GM12891 (cell line): ENCODE measurements at regions not wholly inside any gene's neighbourhood (a gene's known extent, or its start where the extent isn't known, plus 50 kb on each side); places are given as distances from the start of the nearest gene placed in this dataset.
"Not testable (repeated sequence)": the region's sequence is repeated elsewhere in the genome, so short reads cannot be mapped to it uniquely, and the experiment has no call there.

Source experiments
- DNase-seq: peaks from one replicate; pipeline ENCODE4 v3.0.0; 2011; ENCODE audit warnings: low spot score; ENCODE audit not compliant: insufficient read length
- FAIRE-seq: peaks from 2 replicates; lab custom pipeline; 2011; peaks lifted over from hg19 to GRCh38; lab: Jason Lieb, UNC
- PAX5 ChIP-seq: IDR thresholded peaks from 2 replicates; pipeline ENCODE4 v1.6.1; 2011; ENCODE audit warnings: low read length, moderate library complexity, mild to moderate bottlenecking; ENCODE audit not compliant: insufficient read depth, severe bottlenecking
- POLR2A ChIP-seq: IDR thresholded peaks from 2 replicates; pipeline ENCODE4 v1.6.1; 2011; ENCODE audit warnings: low read depth, low read length, control low read depth
- POLR2AphosphoS5 ChIP-seq: IDR thresholded peaks from 2 replicates; pipeline ENCODE4 v1.6.1; 2011; ENCODE audit warnings: low read depth, low read length, control low read depth
- POU2F2 ChIP-seq: IDR thresholded peaks from 2 replicates; pipeline ENCODE4 v1.6.1; 2011; ENCODE audit warnings: low read depth, mild to moderate bottlenecking, control low read depth, low read length, moderate library complexity
- SPI1 ChIP-seq: IDR thresholded peaks from 2 replicates; pipeline ENCODE4 v1.6.1; 2011; ENCODE audit warnings: low read depth, low read length, control low read depth
- TAF1 ChIP-seq: IDR thresholded peaks from 2 replicates; pipeline ENCODE4 v1.6.1; 2011; ENCODE audit warnings: low read depth, low read length, control low read depth

DNA sequence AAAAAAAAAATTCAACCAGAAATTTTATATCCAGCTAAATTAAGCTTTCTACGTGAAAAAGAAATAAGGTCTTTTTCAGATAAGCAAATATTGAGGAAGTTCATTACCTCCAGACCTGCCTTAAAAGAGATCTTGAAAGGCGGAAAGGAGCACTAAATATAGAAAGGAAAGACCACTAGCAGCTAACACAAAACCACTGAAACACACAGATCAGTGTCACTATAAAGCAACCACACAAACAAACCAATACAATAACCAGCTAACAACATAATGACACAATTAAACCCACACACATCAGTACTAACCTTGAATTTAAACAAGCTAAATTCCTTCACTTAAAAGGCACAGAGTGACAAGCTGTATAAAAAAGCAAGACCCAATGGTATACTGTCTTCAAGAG lies 958.3 kb downstream of the TSN start:
- DNase-seq (no peak), FAIRE-seq (no peak)
- no peak for TF ChIP-seq TAF1
- TF ChIP-seq SPI1 = no peak

GRCh38 chr2:122720822-122721221 lies 965.4 kb downstream of the TSN start:
- not testable (repeated sequence) for DNase-seq, FAIRE-seq

DNA sequence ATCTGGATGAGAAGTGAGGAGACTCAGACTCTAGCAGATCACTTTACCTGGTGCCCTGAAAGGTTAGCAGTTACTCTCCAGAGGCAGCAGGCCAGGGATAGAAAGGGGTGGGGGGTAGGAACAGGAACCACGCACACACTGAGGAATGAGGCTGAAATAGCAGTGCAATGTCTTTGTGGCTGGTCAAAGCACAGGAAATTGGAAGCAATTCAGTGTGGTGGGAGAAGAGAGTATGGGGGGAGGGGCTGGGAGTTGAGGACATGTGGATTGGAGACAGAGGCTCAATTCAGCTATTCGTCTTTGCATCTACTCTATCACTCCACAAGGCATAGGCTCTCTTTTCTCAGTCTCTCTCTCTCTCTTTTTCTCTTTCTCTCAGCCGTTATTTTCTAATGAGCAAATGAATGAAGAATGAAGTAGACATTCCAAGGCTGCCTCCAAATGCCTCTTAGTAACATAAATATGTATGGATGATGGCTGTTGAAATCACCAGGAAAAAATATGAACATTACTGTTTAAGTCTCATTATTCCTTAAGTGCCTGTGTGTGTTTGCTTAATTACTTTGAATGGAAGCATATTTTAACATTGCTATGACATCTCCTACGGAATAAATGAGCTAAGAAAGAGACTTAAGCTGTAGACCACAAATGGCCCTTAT lies 979.4 kb downstream of the TSN start:
- no peak for FAIRE-seq
- TF ChIP-seq POU2F2 (no peak), TAF1 (no peak), POLR2AphosphoS5 (no peak), PAX5 (no peak), POLR2A (no peak), SPI1 (no peak)
- no peak for DNase-seq

- TF ChIP-seq POLR2A (no peak), TAF1 (no peak), SPI1 (no peak), POU2F2 (no peak), POLR2AphosphoS5 (no peak), PAX5 (no peak)
- no peak for DNase-seq
- no peak for FAIRE-seq
Measured at GRCh38 chr2:122736279-122736678, 980.8 kb downstream of the TSN start.

DNA sequence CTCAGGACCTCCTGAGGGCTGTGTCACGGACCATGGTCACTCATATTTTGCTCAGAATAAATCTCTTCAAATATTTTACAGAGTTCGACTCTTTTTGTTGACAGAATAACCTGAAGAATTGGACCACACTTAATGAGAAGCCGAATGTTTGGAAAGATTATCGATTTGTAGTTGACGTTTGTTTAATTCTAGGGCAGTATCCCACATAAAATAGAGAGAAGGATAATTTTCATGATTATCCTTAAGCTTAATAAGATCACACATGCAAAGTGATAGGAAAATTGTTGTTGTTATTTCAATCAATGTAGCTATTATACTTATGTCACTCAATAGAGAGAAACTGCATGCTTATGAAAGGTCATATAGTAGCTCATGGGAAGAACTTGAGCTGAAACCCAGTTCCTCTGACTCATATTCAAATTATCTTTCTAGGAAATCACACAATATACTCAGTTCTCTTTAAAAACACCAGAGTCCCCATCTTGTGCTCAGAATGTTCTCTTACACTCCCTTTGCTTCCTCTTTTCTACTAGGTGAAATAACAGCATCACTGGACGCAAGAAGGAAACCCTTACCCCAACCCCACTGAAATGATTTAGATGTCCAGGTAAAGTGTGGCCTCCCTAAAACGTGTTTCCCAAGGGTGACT lies 982.1 kb downstream of the TSN start:
- no peak for DNase-seq
- FAIRE-seq = no peak
- no peak for TF ChIP-seq TAF1
- peak; percentile 50 for TF ChIP-seq SPI1

DNA sequence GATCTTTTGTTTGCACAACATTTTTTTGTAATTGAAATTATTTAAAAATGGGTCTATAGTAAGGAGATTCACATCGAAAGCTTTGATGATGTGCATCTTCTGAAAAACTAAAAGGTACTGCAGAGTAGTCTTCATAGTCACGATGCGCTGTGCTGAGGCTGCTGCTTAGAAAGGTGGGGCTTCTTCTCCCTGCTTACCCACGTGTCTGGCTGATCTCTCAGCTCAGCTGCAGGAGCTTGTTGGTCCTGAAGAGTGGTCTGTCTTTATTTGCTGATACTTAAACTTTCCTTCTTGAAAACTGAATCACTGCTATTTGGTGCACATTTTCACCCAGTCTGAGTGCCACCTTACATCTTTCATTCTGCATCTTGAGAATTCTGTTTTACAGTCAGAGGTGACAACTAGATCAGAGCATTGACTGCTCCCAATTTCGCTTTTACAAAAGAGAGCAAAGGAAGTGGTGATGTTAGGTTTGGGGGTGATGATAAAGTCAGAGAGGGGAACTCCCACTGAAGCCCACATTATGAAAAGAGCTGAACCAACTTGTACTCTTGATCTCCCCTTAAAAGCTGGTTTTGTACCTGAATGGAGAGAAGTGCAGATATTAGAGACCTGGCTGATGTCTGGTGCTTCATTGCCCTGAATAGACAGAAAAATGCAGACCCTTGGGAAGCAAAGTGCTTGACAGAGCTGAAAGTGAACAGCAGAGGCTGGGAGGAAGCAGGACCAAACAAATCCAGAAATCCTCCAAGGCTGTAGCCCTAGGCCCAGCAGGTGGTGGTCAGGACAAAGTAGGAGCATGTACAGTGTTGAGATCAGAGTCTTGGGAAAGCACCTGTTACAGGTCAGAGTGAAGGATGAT lies 984.5 kb downstream of the TSN start:
- FAIRE-seq (no peak), DNase-seq (no peak)
- TF ChIP-seq POLR2AphosphoS5 (no peak), SPI1 (peak; percentile 46; the same call in 1 of the 2 replicates)

DNA sequence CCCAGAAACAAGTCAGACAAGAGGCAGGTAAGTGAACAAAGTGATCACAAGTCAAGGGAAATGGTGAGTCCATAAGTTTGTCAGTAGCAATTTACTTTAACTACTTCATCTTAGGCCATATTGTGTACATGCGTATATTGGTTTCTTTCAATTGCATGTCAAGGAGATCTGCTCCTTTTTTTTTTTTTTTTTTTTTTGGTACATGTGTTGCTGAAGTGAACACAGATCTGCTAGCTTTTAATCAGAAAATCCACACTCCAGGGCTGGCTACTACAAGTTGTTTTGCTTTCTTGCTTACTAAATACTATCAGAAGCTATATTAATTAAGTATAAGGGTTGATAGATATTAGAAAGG lies 985.1 kb downstream of the TSN start:
- FAIRE-seq (no peak), DNase-seq (no peak)
- TF ChIP-seq POLR2AphosphoS5 (no peak), POLR2A (no peak), PAX5 (no peak), POU2F2 (no peak), TAF1 (no peak), SPI1 (no peak)

DNA sequence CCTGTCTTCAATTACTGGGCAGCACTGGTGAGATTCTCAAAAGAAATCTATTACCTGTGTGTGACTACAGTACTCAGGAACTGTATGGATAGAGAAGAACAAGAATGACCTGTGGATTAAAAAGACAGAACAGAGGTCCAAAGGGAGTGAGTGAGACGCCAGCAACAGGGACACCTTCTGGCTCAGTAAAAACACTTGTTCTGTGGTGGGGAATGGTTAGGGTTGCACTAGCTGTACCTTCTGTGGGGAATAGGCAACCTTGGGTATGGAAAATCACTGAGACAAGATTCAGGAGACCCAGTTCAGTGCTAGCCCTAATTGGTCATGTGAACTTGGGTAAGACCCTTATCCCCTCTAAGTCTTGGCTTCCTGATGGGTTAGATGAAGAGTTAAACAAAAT lies 986.0 kb downstream of the TSN start:
- TF ChIP-seq PAX5 (no peak), POLR2AphosphoS5 (no peak), POU2F2 (no peak), POLR2A (no peak), SPI1 (no peak), TAF1 (no peak)
- no peak for FAIRE-seq
- no peak for DNase-seq

DNA sequence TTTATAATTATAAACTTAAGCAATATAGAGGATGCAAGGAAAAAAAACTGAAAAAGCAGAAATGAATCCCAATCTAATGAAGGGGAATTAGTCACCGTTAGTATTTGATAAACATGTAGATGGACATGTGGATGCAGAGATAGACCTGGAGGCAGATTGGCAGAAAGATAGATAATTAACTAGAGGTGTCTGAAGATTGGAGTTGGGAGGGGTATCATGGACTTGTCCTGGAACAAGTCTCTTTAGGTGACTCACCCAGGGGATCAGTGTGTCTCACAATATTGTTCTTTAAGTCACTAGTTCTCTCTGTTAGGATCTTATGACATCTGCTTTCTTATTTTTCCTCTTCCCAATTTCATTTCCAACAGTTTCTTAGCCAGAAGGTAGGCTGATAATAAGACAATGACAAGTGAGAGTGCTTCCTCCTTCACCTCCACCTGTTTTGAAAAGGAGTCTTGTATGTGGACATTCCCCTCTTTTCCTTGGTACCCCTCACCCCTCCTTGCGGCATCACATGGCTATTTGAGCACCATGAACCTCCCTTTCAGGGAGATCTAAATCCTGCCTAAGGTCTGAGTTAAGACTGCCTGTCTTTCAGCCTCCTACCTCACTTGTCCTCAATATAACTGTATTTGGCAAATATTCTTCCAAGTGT lies 987.7 kb downstream of the TSN start:
- DNase-seq = no peak
- no peak for FAIRE-seq
- TF ChIP-seq POU2F2 (no peak), POLR2AphosphoS5 (no peak), POLR2A (no peak), PAX5 (no peak), TAF1 (no peak), SPI1 (no peak)

- FAIRE-seq (no peak), DNase-seq (no peak)
- no peak for TF ChIP-seq POLR2AphosphoS5
- TF ChIP-seq POU2F2 = peak; percentile 46; the same call in 1 of the 2 replicates
Measured at GRCh38 chr2:122745603-122746002, 990.2 kb downstream of the TSN start.
